Neuronal stem cell (in vitro differentiated cells): ENCODE measurements at regions not wholly inside any gene's neighbourhood (a gene's known extent, or its start where the extent isn't known, plus 50 kb on each side); places are given as distances from the start of the nearest gene placed in this dataset.

Experiments used
- DNase-seq: peaks from one replicate; pipeline ENCODE4 v3.0.0-alpha.2; 2013; ENCODE audit warnings: low spot score
- H2AFZ ChIP-seq: one replicate; pipeline ENCODE4 v1.6.1; 2013; ENCODE audit warnings: mild to moderate bottlenecking, low read length, inconsistent platforms
- H2AK5ac ChIP-seq: 2 replicates; pipeline ENCODE4 v1.6.1; 2013; ENCODE audit warnings: low read depth, mild to moderate bottlenecking, inconsistent platforms, low read length, moderate library complexity, mixed read lengths
- H2BK120ac ChIP-seq: 2 replicates; pipeline ENCODE4 v1.6.1; 2013; ENCODE audit warnings: low read depth, mild to moderate bottlenecking, inconsistent platforms, low read length, moderate library complexity, mixed read lengths
- H2BK12ac ChIP-seq: one replicate; pipeline ENCODE4 v1.6.1; 2013; ENCODE audit warnings: low read length, inconsistent platforms
- H2BK15ac ChIP-seq: 2 replicates; pipeline ENCODE4 v1.6.1; 2013; ENCODE audit warnings: mild to moderate bottlenecking, low read length, inconsistent platforms, mixed read lengths
- H2BK5ac ChIP-seq: one replicate; pipeline ENCODE4 v1.6.1; 2013; ENCODE audit warnings: inconsistent platforms, mild to moderate bottlenecking, low read length, moderate library complexity
- H3K14ac ChIP-seq: one replicate; pipeline ENCODE4 v1.6.1; 2013; ENCODE audit warnings: low read length, inconsistent platforms
- H3K18ac ChIP-seq: 2 replicates; pipeline ENCODE4 v1.6.1; 2013; ENCODE audit warnings: low read length, inconsistent platforms
- H3K23ac ChIP-seq: 2 replicates; pipeline ENCODE4 v1.6.1; 2013; ENCODE audit warnings: low read depth, mild to moderate bottlenecking, mixed read lengths, low read length, inconsistent platforms; ENCODE audit not compliant: poor library complexity
- H3K27ac ChIP-seq: replicated peaks from 3 replicates; pipeline ENCODE4 v1.5.1; 2013; ENCODE audit warnings: low read length, inconsistent platforms
- H3K27me3 ChIP-seq, 3 experiments: 2 replicates each; pipeline ENCODE4 v1.6.1; 2013; ENCODE audit warnings: low read length in 3 of 3, mild to moderate bottlenecking in 2 of 3, inconsistent platforms in 1 of 3, low read depth in 1 of 3, mixed read lengths in 1 of 3, moderate library complexity in 1 of 3; ENCODE audit not compliant: control insufficient read depth in 3 of 3, insufficient read depth in 3 of 3
- H3K36me3 ChIP-seq, 2 donors: replicated peaks in 1 of 2; 2 replicates each; pipeline ENCODE4 v1.6.1; 2013; ENCODE audit warnings: low read length in 2 of 2; ENCODE audit not compliant: control insufficient read depth in 2 of 2, insufficient read depth in 2 of 2
- H3K4ac ChIP-seq: 2 replicates; pipeline ENCODE4 v1.6.1; 2013; ENCODE audit warnings: inconsistent platforms, mild to moderate bottlenecking, low read length, moderate library complexity
- H3K4me1 ChIP-seq, 2 donors: 1 replicate in 1 of 2; 2 replicates in 1 of 2; pipeline ENCODE4 v1.6.1; 2013; ENCODE audit warnings: low read length in 2 of 2, low read depth in 1 of 2; ENCODE audit not compliant: control insufficient read depth in 2 of 2, insufficient read depth in 1 of 2
- H3K4me2 ChIP-seq: one replicate; pipeline ENCODE4 v1.6.1; 2013; ENCODE audit warnings: mild to moderate bottlenecking, low read length, inconsistent platforms; ENCODE audit not compliant: insufficient read depth, poor library complexity, severe bottlenecking
- H3K4me3 ChIP-seq, 2 donors: 2 replicates each; pipeline ENCODE4 v1.5.1; 2013; ENCODE audit warnings: low read length in 2 of 2, mild to moderate bottlenecking in 2 of 2, inconsistent platforms in 1 of 2, moderate library complexity in 1 of 2
- H3K79me1 ChIP-seq: one replicate; pipeline ENCODE4 v1.6.1; 2013; ENCODE audit warnings: low read depth, mild to moderate bottlenecking, inconsistent platforms, low read length, moderate library complexity
- H3K9ac ChIP-seq: one replicate; pipeline ENCODE4 v1.6.1; 2013; ENCODE audit warnings: mild to moderate bottlenecking, low read depth, low read length, inconsistent platforms; ENCODE audit not compliant: poor library complexity
- H3K9me3 ChIP-seq, 2 donors: replicated peaks in 1 of 2; 2 replicates each; pipeline versions ENCODE3 to v1.6.1; 2013; ENCODE audit warnings: low read length in 2 of 2, mild to moderate bottlenecking in 2 of 2, inconsistent platforms in 1 of 2, low read depth in 1 of 2, mixed read lengths in 1 of 2, moderate library complexity in 1 of 2; ENCODE audit not compliant: control insufficient read depth in 2 of 2, insufficient read depth in 1 of 2
- H4K8ac ChIP-seq: one replicate; pipeline ENCODE4 v1.6.1; 2013; ENCODE audit warnings: low read depth, mild to moderate bottlenecking, inconsistent platforms, low read length, moderate library complexity
- H4K91ac ChIP-seq: one replicate; pipeline ENCODE4 v1.6.1; 2013; ENCODE audit warnings: low read length, low read depth, mild to moderate bottlenecking, inconsistent platforms; ENCODE audit not compliant: poor library complexity
- WGBS, 2 donors: extraction: QIAGEN DNeasy Blood & Tissue Kit; methylation state at CpG; one replicate each; pipeline ENCODE4 v1.1.7; 2013; ENCODE audit warnings: missing lambda C conversion rate in 2 of 2, mixed read lengths in 1 of 2; ENCODE audit not compliant: insufficient read length in 2 of 2, insufficient replicate concordance in 1 of 2; ENCODE audit errors: extremely low coverage in 2 of 2; 5-methylcytosine and 5-hydroxymethylcytosine counted together

GRCh38 chr4:53778155-53778554, 186.9 kb upstream of the LNX1 start:
- Histone ChIP-seq H3K27ac (no peak overlapping the region), H3K4me2 (no peak overlapping the region)

GRCh38 chr4:53777244-53777984, 186.1 kb upstream of the LNX1 start:
- H3K4me3 ChIP-seq = no peak overlapping the region
- H4K8ac ChIP-seq = no peak overlapping the region
- no peak overlapping the region for H3K4me2 ChIP-seq
- H2AK5ac ChIP-seq = no peak overlapping the region
- H3K36me3 ChIP-seq = no peaks in the 10 kb centered on the region
- H3K4me1 ChIP-seq = no peaks in the 10 kb centered on the region
- no peak overlapping the region for H3K23ac ChIP-seq
- no peak overlapping the region for H2BK15ac ChIP-seq
- no peak overlapping the region for H3K4ac ChIP-seq
- no peak overlapping the region for H3K14ac ChIP-seq
- no peak overlapping the region for H3K9ac ChIP-seq
- no peak overlapping the region for H3K18ac ChIP-seq
- H2AFZ ChIP-seq = no peak overlapping the region
- no peaks in the 10 kb centered on the region for H3K9me3 ChIP-seq
- DNase-seq = no peak
- H3K79me1 ChIP-seq = no peaks in the 10 kb centered on the region
- no peak overlapping the region for H2BK5ac ChIP-seq
- H3K27me3 ChIP-seq = no peaks in the 10 kb centered on the region
- no peak overlapping the region for H4K91ac ChIP-seq
- H3K27ac ChIP-seq = no peak overlapping the region
- no peak overlapping the region for H2BK12ac ChIP-seq
- WGBS, 2 donors = no CpG with 5 or more reads among the region's 4 CpGs
- no peak overlapping the region for H2BK120ac ChIP-seq

More at GRCh38 chr4:53778155-53778554, 186.9 kb upstream of the LNX1 start:
- no peak overlapping the region for H2BK12ac ChIP-seq
- no peak overlapping the region for H3K4ac ChIP-seq
- no peaks in the 10 kb centered on the region for H3K27me3 ChIP-seq
- H3K9ac ChIP-seq = no peak overlapping the region
- no peak overlapping the region for H3K4me3 ChIP-seq
- DNase-seq = no peak
- no CpG with 5 or more reads among the region's 2 CpGs for WGBS, 2 donors
- H2BK15ac ChIP-seq = no peak overlapping the region
- no peak overlapping the region for H4K91ac ChIP-seq
- no peak overlapping the region for H2AK5ac ChIP-seq
- no peak overlapping the region for H2AFZ ChIP-seq
- no peak overlapping the region for H3K14ac ChIP-seq
- H3K4me1 ChIP-seq = no peaks in the 10 kb centered on the region
- H3K79me1 ChIP-seq = no peaks in the 10 kb centered on the region
- no peak overlapping the region for H3K23ac ChIP-seq
- H2BK5ac ChIP-seq = no peak overlapping the region
- no peaks in the 10 kb centered on the region for H3K36me3 ChIP-seq
- no peak overlapping the region for H2BK120ac ChIP-seq
- no peak overlapping the region for H4K8ac ChIP-seq
- no peak overlapping the region for H3K18ac ChIP-seq
- no peaks in the 10 kb centered on the region for H3K9me3 ChIP-seq

GRCh38 chr4:53776141-53776540, 184.9 kb upstream of the LNX1 start:
- no peak overlapping the region for H3K4me2 ChIP-seq

GRCh38 chr4:53775381-53775780, 184.1 kb upstream of the LNX1 start:
- Histone ChIP-seq H3K4me3 (no peak overlapping the region), H3K27me3 (no peaks in the 10 kb centered on the region), H2AFZ (no peak overlapping the region), H2AK5ac (no peak overlapping the region), H3K14ac (no peak overlapping the region), H2BK120ac (no peak overlapping the region), H2BK5ac (no peak overlapping the region), H3K4me2 (no peak overlapping the region), H3K9ac (no peak overlapping the region), H4K8ac (no peak overlapping the region), H3K18ac (no peak overlapping the region), H3K79me1 (no peaks in the 10 kb centered on the region), H4K91ac (no peak overlapping the region), H2BK15ac (no peak overlapping the region), H3K27ac (no peak overlapping the region), H2BK12ac (no peak overlapping the region), H3K36me3 (no peaks in the 10 kb centered on the region), H3K9me3 (no peaks in the 10 kb centered on the region), H3K4ac (no peak overlapping the region), H3K4me1 (no peaks in the 10 kb centered on the region), H3K23ac (no peak overlapping the region)
- DNase-seq = no peak
- WGBS, 2 donors = no CpG with 5 or more reads among the region's 4 CpGs

More at GRCh38 chr4:53776141-53776540, 184.9 kb upstream of the LNX1 start:
- Histone ChIP-seq H3K36me3 (no peaks in the 10 kb centered on the region), H3K23ac (no peak overlapping the region), H3K9me3 (no peaks in the 10 kb centered on the region), H3K4me1 (no peaks in the 10 kb centered on the region), H2AK5ac (no peak overlapping the region), H3K27ac (no peak overlapping the region), H2BK5ac (no peak overlapping the region), H2BK15ac (no peak overlapping the region), H3K79me1 (no peaks in the 10 kb centered on the region), H2BK12ac (no peak overlapping the region), H3K18ac (no peak overlapping the region), H2AFZ (no peak overlapping the region), H4K91ac (no peak overlapping the region), H4K8ac (no peak overlapping the region), H3K14ac (no peak overlapping the region), H3K27me3 (no peaks in the 10 kb centered on the region), H3K9ac (no peak overlapping the region), H3K4me3 (no peak overlapping the region), H2BK120ac (no peak overlapping the region), H3K4ac (no peak overlapping the region)
- no peak for DNase-seq
- no CpG with 5 or more reads among the region's 2 CpGs for whole genome bisulfite sequencing, 2 donors
